ENCODE measurements at regions not wholly inside any gene's neighbourhood (a gene's known extent, or its start where the extent isn't known, plus 50 kb on each side); places are given as distances from the start of the nearest gene placed in this dataset.
"Not testable (repeated sequence)": the region's sequence is repeated elsewhere in the genome, so short reads cannot be mapped to it uniquely, and the experiment has no call there.

DNA sequence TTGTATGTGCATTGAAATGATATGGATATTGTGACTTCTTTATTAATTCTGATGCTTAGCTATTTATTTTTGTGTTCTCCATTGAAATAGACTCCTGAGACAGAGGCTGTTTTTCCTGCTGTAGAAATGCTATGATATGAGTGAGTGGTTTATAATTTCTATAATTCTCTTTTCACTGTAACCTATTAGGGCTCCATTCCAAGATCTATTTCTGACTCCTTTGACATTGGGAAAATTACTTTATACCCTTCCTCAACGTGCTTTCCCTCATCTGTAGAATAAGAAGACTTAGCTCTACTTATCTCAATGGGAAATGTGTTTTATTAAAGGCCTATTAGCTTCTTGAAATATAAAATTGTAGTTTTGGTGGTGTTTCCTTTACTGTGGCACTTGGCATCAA, 144.5 kb upstream of the RPRM start:
- DNase-seq (ENCODE audit: low read depth): no peak

- no peak for DNase-seq (ENCODE audit: low read depth)
Measured at GRCh38 chr2:153626676-153627075, 148.1 kb upstream of the RPRM start.

DNA sequence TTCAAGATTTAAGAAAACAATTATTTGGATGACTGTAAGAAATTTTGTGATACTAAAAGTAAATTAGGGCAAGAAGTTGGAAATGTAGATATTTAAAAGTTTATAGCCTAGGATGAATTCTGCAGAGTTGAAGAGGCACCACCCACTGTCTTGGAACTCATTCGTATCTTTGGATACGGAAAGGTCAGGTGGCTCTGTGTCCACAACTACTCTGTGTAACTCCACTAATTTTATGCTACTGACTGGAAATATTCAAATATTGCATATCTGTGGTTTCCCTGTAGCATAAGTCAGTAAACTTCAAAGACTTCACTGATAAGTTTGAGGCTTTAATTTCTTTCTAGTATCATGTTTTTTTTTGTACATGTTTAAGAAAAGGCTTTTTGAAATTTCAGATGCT, 156.9 kb upstream of the RPRM start:
- no peak for DNase-seq (ENCODE audit: low read depth)

- no peak for DNase-seq (ENCODE audit: low read depth)
Measured at GRCh38 chr2:153641046-153641445, 162.5 kb upstream of the RPRM start.

DNA sequence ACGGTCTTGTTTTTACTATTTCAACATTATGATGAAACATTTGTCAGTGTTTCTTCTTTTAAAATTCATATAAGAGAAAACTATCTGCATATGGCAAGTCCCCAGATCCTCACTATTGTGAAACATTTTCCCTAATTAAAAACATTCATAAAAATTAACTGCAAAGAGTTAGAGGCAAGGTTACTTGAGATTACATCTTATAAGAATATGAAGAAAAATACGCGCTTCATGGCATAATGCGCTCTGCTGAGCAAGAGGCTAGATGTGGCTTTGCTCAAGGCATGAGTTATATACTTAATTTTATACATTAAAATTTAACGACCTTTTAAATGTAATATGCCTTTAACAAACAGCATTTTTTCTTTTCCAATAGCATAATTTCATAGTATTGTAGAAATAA, 166.4 kb upstream of the RPRM start:
- no peak for DNase-seq (ENCODE audit: low read depth)

DNA sequence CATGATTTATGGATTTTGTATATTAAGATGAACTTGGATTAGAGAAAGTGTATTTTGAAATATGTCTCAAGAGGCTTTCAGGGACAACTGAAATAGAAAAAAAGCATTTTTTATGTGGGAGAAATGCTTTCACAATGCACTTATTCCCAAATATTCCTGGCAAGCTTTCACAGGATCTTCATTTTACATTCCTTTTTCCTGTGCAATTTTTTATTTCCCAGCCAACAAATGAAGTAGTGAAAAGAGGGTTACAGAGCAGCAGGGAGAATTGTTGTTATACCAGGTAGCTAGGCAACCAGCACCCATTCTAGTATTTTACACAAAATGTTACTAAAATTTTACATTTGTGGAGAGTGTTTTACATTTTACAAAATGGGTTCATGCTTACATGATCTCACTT, 167.0 kb upstream of the RPRM start:
- no peak for DNase-seq (ENCODE audit: low read depth)

GRCh38 chr2:153657651-153658050, 179.1 kb upstream of the RPRM start:
- DNase-seq (ENCODE audit: low read depth): no peak

DNA sequence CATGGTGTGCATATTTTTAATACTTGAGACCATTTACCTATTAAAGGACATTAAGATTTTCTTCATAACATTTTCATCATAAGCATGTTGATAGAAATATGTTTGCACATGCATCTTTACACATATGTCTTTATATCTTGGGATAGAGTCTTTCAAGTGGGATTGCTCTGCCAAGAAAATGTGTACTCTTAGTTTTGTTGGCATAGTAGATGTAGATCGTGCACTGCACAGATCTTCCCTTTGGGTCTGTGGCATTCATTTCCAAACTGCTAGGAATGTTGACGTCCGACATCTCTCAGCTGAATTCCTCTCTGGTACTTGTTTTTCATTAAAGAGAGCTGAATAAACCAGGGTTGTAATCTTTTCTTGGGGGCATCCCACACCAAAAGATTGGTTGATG, 183.2 kb upstream of the RPRM start:
- no peak for DNase-seq (ENCODE audit: low read depth)

DNA sequence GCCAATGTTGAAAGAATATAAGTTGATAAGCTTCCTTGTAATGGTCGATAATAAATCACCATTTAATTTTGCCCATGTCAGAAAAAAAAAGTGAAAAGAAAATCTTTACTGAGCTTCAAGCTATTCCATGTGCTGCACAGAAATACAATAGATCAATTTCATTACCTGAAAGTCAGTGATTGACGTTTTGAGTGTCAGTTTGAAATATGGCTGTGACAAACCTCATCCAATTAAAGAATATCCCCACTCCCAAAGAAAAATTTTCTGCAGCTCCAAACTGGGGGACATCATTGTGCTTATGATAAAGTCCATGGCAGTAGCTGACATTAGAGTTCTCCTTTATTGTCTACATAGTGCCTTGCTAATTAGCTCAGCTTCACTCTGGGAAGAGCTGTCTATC, 184.8 kb upstream of the RPRM start:
- DNase-seq (ENCODE audit: low read depth): no peak

DNA sequence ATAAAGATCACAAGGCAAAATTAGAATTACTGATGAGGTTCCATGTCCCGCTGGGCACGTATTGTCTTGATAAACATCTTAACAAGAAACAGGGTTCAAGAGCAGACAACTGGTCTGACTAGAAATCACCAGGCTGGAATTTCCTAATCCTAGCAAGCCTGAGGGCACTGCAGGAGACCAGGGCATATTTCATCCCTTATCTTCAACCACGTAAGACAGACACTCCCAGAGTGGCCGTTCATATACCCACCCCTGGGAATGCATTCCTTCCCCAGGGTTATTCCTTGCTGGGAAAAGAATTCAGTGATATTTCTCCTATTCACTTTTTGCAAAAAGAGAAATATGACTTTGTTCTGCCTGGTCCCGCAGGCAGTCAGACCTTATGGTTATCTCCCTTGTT, 185.4 kb upstream of the RPRM start:
- not testable (repeated sequence) for DNase-seq (ENCODE audit: low read depth)

GRCh38 chr2:153667475-153667874, 188.9 kb upstream of the RPRM start:
- no peak for DNase-seq (ENCODE audit: low read depth)

DNA sequence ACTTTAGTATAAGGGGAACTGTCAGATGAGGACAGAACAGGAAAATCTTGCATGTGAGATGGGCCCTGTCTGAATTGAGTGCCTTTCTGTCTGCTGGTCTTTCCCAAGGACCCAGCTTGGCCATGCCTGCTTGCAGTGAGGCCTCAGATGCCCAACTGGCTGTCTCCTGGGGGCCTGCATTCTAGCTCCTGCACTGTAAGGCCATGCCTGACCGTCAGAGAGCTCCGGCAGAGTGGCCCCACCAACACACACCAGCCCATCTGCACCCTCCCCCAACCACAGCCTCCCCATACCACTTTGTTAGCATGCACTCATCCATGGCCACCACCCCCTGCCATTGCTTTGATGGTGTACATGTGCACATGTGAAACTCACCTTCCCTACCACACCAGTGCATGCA, 190.4 kb upstream of the RPRM start:
- no peak for DNase-seq (ENCODE audit: low read depth)

DNA sequence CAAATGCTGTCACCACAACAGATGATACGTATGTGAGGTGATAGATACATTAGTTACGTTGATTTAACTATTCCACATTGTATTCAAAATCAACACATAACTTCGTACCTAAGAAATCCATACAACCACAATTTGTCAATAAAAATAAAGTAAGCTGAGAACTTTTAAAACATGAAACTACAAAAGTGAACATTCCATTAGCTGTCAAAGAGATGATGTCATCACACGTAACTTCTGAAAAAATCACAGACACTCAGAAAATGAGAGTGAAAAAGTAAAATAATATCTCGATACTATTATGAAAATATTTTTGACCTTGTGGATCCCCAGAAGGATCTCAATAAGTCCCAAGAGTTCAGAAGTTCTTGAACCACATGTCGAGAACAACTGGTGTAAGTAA, 161.6 kb upstream of the GALNT13 start:
- DNase-seq (ENCODE audit: low read depth): no peak

DNA sequence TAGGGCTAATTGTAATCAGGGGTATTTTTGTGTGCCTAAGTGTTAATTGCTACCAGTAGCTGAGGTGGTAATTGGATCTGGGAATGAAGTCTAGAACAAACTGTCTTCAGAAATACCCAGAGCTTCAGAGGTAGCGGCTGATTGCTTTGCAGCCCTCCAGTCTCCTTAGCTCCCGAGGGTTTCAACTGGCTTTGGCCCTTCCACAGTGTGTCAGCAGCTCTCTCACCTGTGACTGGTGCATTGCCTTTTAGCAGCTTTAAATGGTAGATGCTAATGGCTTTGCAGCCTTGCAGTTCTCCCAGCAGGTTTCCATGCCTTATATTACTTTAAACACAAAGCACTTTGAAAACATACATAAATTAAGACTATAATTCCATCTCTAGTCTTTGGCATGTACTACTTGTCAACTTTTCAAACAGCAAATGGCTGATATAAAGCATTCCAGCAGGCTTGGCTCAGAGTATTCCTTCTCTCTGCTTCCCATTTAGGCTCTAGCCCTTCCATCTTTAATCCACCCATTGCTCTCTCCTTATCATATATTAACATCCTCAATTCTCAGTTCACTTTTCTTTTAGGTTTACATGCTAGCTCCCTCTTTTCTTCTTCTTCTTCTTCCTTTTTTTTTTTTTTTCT, 156.4 kb upstream of the GALNT13 start:
- DNase-seq (ENCODE audit: low read depth): no peak

GRCh38 chr2:153717060-153717459, 154.7 kb upstream of the GALNT13 start:
- DNase-seq (ENCODE audit: low read depth): no peak

GRCh38 chr2:153739394-153739793, 132.3 kb upstream of the GALNT13 start:
- no peak for DNase-seq (ENCODE audit: low read depth)

GRCh38 chr2:153761936-153762335, 109.8 kb upstream of the GALNT13 start:
- DNase-seq (ENCODE audit: low read depth): no peak

DNA sequence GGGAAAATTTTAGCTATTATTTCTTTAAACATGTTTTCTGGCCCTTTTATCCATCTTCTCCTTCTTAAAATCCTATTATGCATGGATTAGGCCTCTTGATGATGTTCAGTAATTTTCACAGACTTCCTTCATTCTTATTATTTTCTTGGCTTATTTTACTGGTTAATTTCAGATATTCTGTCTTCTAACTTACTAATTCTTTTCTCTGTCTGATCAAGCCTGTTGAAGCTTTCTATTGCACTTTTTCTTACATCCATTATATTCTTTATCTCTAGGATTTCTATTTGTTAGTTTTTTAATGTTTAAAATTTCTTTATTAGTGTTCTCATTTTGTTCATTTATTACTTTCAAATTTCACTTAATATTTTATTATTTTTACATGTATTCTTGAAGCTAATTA, 105.3 kb upstream of the GALNT13 start:
- no peak for DNase-seq (ENCODE audit: low read depth)

DNA sequence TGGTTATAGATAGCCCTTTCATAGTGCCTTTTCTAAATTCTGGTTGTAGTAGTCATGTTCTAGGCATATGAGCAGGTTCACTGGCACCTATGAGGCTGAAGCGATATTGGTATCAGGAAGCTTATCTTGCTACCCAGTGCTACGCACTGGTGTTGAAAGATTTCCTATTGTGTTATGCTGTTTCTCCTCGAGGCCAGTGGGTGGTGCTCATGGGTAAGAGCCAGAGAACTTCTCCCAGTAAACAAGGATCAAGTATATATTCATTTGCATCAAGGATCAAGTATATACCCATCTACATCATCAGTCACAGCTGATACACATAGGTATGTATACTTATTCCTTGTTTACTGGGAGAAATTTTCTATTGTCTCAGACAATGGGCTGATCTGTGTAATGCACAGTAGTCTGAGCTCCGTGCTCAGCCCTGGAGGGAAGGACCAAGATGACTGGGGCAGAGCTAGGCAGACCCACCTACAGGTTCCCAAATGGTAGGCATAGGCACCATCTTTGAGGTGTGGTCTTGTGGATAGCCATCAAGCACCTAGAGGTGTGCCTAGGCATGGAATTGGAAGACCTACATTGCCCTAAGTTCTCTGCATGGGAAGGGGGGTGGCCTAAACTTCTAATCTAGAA, 101.2 kb upstream of the GALNT13 start:
- DNase-seq (ENCODE audit: low read depth): no peak

GRCh38 chr2:153780241-153780640, 91.5 kb upstream of the GALNT13 start:
- DNase-seq (ENCODE audit: low read depth): no peak

GRCh38 chr2:153786016-153786415, 85.7 kb upstream of the GALNT13 start:
- no peak for DNase-seq (ENCODE audit: low read depth)

- no peak for DNase-seq (ENCODE audit: low read depth)
Measured at GRCh38 chr2:153787612-153788011, 84.1 kb upstream of the GALNT13 start.

GRCh38 chr2:153802671-153803070, 69.1 kb upstream of the GALNT13 start:
- DNase-seq (ENCODE audit: low read depth): no peak

- no peak for DNase-seq (ENCODE audit: low read depth)
Measured at GRCh38 chr2:153808679-153809078, 63.0 kb upstream of the GALNT13 start.
